ENCODE measurements at regions not wholly inside any gene's neighbourhood (a gene's known extent, or its start where the extent isn't known, plus 50 kb on each side); places are given as distances from the start of the nearest gene placed in this dataset.
A peak's percentile ranks its signal among the peaks of the same experiment; 100 is the strongest.

DNA sequence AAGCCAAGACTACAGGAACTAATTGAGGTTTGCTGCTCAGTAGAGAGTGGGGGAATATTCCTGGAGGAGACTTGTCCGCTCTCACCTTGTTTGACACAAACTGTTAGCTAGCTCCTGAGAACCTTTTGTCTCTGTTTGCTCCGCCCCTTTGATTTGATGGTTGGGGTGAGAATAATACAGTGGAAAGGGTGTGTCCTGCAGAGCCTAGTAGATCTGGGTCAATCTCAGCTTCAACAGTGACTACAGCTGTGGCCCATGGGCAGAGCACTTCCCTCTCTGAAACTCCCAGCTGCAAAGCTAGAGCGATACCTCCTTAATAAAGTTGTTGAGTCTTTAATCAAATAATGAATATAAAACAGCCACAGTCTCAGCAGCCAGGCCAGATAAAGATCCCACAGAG is 576.7 kb downstream of the DIAPH3 start (continued):
- TF ChIP-seq, protein P1, sequence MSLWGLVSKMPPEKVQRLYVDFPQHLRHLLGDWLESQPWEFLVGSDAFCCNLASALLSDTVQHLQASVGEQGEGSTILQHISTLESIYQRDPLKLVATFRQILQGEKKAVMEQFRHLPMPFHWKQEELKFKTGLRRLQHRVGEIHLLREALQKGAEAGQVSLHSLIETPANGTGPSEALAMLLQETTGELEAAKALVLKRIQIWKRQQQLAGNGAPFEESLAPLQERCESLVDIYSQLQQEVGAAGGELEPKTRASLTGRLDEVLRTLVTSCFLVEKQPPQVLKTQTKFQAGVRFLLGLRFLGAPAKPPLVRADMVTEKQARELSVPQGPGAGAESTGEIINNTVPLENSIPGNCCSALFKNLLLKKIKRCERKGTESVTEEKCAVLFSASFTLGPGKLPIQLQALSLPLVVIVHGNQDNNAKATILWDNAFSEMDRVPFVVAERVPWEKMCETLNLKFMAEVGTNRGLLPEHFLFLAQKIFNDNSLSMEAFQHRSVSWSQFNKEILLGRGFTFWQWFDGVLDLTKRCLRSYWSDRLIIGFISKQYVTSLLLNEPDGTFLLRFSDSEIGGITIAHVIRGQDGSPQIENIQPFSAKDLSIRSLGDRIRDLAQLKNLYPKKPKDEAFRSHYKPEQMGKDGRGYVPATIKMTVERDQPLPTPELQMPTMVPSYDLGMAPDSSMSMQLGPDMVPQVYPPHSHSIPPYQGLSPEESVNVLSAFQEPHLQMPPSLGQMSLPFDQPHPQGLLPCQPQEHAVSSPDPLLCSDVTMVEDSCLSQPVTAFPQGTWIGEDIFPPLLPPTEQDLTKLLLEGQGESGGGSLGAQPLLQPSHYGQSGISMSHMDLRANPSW (CRISPR knock-in tag; conservative IDR thresholded peaks at IDR 0.05; ENCODE audit: low read depth), result no peak
- TF ChIP-seq CBFB (CRISPR knock-in tag; IDR thresholded peaks at IDR 0.05; ENCODE audit: low read depth), result no peak
- TF ChIP-seq, protein P2, sequence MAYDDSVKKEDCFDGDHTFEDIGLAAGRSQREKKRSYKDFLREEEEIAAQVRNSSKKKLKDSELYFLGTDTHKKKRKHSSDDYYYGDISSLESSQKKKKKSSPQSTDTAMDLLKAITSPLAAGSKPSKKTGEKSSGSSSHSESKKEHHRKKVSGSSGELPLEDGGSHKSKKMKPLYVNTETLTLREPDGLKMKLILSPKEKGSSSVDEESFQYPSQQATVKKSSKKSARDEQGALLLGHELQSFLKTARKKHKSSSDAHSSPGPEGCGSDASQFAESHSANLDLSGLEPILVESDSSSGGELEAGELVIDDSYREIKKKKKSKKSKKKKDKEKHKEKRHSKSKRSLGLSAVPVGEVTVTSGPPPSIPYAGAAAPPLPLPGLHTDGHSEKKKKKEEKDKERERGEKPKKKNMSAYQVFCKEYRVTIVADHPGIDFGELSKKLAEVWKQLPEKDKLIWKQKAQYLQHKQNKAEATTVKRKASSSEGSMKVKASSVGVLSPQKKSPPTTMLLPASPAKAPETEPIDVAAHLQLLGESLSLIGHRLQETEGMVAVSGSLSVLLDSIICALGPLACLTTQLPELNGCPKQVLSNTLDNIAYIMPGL (CRISPR knock-in tag; IDR thresholded peaks at IDR 0.05), result no peak
- TF ChIP-seq, protein P3, sequence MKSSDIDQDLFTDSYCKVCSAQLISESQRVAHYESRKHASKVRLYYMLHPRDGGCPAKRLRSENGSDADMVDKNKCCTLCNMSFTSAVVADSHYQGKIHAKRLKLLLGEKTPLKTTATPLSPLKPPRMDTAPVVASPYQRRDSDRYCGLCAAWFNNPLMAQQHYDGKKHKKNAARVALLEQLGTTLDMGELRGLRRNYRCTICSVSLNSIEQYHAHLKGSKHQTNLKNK (CRISPR knock-in tag; IDR thresholded peaks at IDR 0.05), result no peak

DNA sequence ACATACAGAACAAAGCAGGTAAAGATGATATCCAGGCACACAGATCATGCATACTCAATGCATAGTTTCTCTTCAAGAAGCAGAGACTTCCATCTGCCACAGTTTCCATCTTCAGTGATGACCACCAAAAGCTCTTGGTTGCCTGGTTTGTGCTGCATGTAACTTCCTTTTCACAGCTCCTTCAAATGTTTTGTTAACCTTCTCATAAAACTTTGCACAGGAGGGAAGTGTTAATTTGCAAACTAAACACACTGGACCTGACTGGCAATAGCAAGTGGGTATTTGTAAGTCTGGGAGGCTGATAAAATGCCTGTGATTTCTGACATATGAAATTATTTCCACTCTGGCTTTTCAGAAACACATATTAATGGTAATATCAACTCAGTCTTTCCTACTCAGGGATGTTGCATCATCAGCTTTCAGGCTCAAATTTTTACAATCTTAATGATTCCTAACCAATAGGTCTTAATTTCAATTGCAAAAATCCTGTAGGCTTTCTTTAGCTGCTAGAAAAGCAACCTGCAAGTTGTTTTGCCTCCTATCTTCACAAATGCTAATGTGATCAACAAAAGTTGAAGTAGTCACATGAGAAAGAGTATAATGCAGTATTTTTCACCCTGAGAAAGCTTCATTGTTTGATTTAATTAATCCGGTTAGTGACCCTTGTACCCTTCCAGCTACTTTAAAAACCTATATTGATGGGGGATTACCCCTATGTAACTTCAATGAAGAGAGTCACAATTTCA is 575.6 kb downstream of the DIAPH3 start:
- peak overlapping the region; percentile 56 for H3K27ac Mint-ChIP-seq
- ATAC-seq, result peak; percentile 61
- peaks cover 18% of the 10 kb centered on the region for H3K36me3 Mint-ChIP-seq
- POLR2A ChIA-PET, result no interaction called here
- CTCF ChIA-PET, result interaction anchor here (1.1 to 1.4 kb wide), 2 partner anchors 15 to 35 kb away, joined by 3 to 4 read pairs; no protein-coding TSS in a partner anchor
- TF ChIP-seq, protein P4, sequence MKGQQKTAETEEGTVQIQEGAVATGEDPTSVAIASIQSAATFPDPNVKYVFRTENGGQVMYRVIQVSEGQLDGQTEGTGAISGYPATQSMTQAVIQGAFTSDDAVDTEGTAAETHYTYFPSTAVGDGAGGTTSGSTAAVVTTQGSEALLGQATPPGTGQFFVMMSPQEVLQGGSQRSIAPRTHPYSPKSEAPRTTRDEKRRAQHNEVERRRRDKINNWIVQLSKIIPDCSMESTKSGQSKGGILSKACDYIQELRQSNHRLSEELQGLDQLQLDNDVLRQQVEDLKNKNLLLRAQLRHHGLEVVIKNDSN (CRISPR knock-in tag; IDR thresholded peaks at IDR 0.05), result peak; percentile 55; the same call in 1 of the 2 replicates
- TF ChIP-seq, protein P5, sequence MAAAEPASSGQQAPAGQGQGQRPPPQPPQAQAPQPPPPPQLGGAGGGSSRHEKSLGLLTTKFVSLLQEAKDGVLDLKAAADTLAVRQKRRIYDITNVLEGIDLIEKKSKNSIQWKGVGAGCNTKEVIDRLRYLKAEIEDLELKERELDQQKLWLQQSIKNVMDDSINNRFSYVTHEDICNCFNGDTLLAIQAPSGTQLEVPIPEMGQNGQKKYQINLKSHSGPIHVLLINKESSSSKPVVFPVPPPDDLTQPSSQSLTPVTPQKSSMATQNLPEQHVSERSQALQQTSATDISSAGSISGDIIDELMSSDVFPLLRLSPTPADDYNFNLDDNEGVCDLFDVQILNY (CRISPR knock-in tag; IDR thresholded peaks at IDR 0.05), result no peak
- TF ChIP-seq, protein P6, sequence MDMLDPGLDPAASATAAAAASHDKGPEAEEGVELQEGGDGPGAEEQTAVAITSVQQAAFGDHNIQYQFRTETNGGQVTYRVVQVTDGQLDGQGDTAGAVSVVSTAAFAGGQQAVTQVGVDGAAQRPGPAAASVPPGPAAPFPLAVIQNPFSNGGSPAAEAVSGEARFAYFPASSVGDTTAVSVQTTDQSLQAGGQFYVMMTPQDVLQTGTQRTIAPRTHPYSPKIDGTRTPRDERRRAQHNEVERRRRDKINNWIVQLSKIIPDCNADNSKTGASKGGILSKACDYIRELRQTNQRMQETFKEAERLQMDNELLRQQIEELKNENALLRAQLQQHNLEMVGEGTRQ (CRISPR knock-in tag; IDR thresholded peaks at IDR 0.05), result peak; percentile 48
- peaks cover 93% of the 10 kb centered on the region for H3K27me3 Mint-ChIP-seq (ENCODE audit: low read depth)
- DNase-seq (ENCODE audit: low spot score), result no peak
- peak overlapping the region; percentile 26 for H3K4me3 Mint-ChIP-seq
- H3K9me3 Mint-ChIP-seq, result peaks cover 18% of the 10 kb centered on the region
- peaks cover 66% of the 10 kb centered on the region for H3K4me1 Mint-ChIP-seq

DNA sequence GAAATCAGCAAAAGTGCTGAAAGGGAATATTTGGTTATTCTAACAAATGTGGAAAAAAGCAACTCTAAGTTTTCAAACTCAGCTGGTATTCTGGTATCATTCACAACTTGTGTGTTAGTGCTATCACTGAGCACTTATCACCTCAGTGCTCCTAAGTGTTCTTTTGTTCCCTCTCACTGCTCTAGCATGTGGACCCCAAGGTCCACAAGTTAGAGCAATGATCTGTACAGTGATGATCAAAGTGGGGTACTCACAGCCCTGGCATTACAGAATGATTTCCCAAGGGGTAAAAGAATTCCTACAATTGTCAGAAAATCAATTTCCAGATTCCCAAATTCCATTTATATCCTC is 575.0 kb downstream of the DIAPH3 start:
- ATAC-seq, result peak; percentile 38
- TF ChIP-seq MXD4 (CRISPR knock-in tag; IDR thresholded peaks at IDR 0.05; ENCODE audit: borderline replicate concordance) (no peak), ZNF138 (CRISPR knock-in tag; conservative IDR thresholded peaks at IDR 0.05) (no peak), SP1 (CRISPR knock-in tag; conservative IDR thresholded peaks at IDR 0.05) (no peak), SOX15 (CRISPR knock-in tag; IDR thresholded peaks at IDR 0.05) (no peak), ZNF671 (CRISPR knock-in tag; IDR thresholded peaks at IDR 0.05) (no peak), ZNF263 (CRISPR knock-in tag; IDR thresholded peaks at IDR 0.05; ENCODE audit: low read depth) (no peak), ESRRA (CRISPR knock-in tag; IDR thresholded peaks at IDR 0.05; ENCODE audit: borderline replicate concordance) (no peak)
- no peak overlapping the region for H3K4me3 Mint-ChIP-seq
- H3K27me3 Mint-ChIP-seq (ENCODE audit: low read depth), result peaks cover 95% of the 10 kb centered on the region
- DNase-seq (ENCODE audit: low spot score), result no peak
- peaks cover 66% of the 10 kb centered on the region for H3K4me1 Mint-ChIP-seq
- CTCF ChIA-PET, result interaction anchor here (1.1 to 1.4 kb wide), 2 partner anchors 15 to 35 kb away, joined by 3 to 4 read pairs; no protein-coding TSS in a partner anchor
- H3K27ac Mint-ChIP-seq, result 0 out of 2 replicates have a peak overlapping the region, but pooled peaks have one; percentile 56
- peaks cover 22% of the 10 kb centered on the region for H3K36me3 Mint-ChIP-seq
- POLR2A ChIA-PET, result no interaction called here
- H3K9me3 Mint-ChIP-seq, result peaks cover 23% of the 10 kb centered on the region

Measured in WTC11 (cell line).